OCI-LY3 (cell line): ENCODE measurements at regions not wholly inside any gene's neighbourhood (a gene's known extent, or its start where the extent isn't known, plus 50 kb on each side); places are given as distances from the start of the nearest gene placed in this dataset.
"Not testable (repeated sequence)": the region's sequence is repeated elsewhere in the genome, so short reads cannot be mapped to it uniquely, and the experiment has no call there.

Experiments used
- H2AFZ ChIP-seq: fragments of 200-600, 300-600 bp; shearing (Covaris generic); 2 replicates; pipeline ENCODE4 v1.6.0; 2014; ENCODE audit warnings: antibody characterized with exemption, low read depth, low read length
- H3K27ac ChIP-seq: fragments of 200-600, 300-600 bp; sonication (generic); 2 replicates; pipeline ENCODE4 v1.5.1; 2014; ENCODE audit warnings: mild to moderate bottlenecking, low read length, moderate library complexity, mixed read lengths
- H3K27me3 ChIP-seq: fragments of 200-600, 300-600 bp; sonication (generic); 2 replicates; pipeline ENCODE4 v1.6.1; 2014; ENCODE audit warnings: low read depth, low read length, mixed read lengths
- H3K36me3 ChIP-seq: fragments of 200-600, 300-600 bp; sonication (generic); replicated peaks from 2 replicates; pipeline ENCODE3; 2014; ENCODE audit warnings: low read depth, low read length, mixed read lengths
- H3K4me1 ChIP-seq: fragments of 300-600, 200-600 bp; sonication (generic); 2 replicates; pipeline ENCODE4 v1.6.1; 2014; ENCODE audit warnings: low read length, mixed read lengths
- H3K4me2 ChIP-seq: fragments of 200-600, 300-600 bp; sonication (generic); 2 replicates; pipeline ENCODE4 v1.6.1; 2014; ENCODE audit warnings: low read length, mixed read lengths
- H3K4me3 ChIP-seq: fragments of 300-600, 200-600 bp; sonication (generic); 2 replicates; pipeline ENCODE4 v1.5.1; 2014; ENCODE audit warnings: antibody characterized with exemption, mild to moderate bottlenecking, low read length, moderate library complexity
- H3K79me2 ChIP-seq: fragments of 300-600, 200-600 bp; shearing (Covaris generic); 2 replicates; pipeline ENCODE4 v1.6.1; 2014; ENCODE audit warnings: mild to moderate bottlenecking, low read length, mixed read lengths
- H3K9ac ChIP-seq: fragments of 300-600, 200-600 bp; shearing (Covaris generic); 2 replicates; pipeline ENCODE4 v1.6.0; 2014; ENCODE audit warnings: mild to moderate bottlenecking, low read length, moderate library complexity
- H3K9me3 ChIP-seq: fragments of 200-600, 300-600 bp; shearing (Covaris generic); 2 replicates; pipeline ENCODE4 v1.6.1; 2014; ENCODE audit warnings: low read length, mixed read lengths; ENCODE audit not compliant: insufficient read depth
- H4K20me1 ChIP-seq: fragments of 200-600, 300-600 bp; sonication (generic); 2 replicates; pipeline ENCODE4 v1.6.1; 2016; ENCODE audit warnings: low read length, mixed read lengths; ENCODE audit not compliant: insufficient read depth

GRCh38 chr9:66245481-66245880 lies 508.5 kb downstream of the FOXD4L4 start:
- not testable (repeated sequence) for H3K4me3 ChIP-seq, H3K36me3 ChIP-seq, H3K79me2 ChIP-seq, H3K27me3 ChIP-seq, H3K9ac ChIP-seq, H3K9me3 ChIP-seq, H3K27ac ChIP-seq, H2AFZ ChIP-seq, H4K20me1 ChIP-seq, H3K4me1 ChIP-seq, H3K4me2 ChIP-seq

DNA sequence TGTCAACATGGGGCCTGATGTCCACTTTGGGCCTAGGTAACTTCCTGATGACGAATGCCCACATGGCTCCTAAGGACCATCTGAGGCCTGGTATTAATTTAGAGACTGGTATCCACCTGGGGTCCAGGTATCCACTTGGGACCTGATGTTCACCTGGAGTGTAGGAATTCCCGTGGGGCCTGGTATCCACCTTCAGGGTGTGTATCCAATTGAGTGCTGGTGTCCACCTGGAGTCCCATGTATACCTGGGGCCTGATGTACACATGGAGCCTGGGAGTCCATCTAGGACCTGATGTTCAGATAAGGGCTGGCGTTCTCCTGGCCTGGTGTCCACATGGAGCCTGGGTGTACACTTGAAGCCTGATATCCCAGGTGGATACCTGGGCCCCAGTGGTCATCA lies 520.6 kb downstream of the FOXD4L4 start:
- not testable (repeated sequence) for H3K79me2 ChIP-seq, H2AFZ ChIP-seq, H3K4me1 ChIP-seq, H3K4me2 ChIP-seq, H3K9ac ChIP-seq, H3K36me3 ChIP-seq, H3K27ac ChIP-seq, H3K9me3 ChIP-seq, H4K20me1 ChIP-seq, H3K27me3 ChIP-seq, H3K4me3 ChIP-seq

DNA sequence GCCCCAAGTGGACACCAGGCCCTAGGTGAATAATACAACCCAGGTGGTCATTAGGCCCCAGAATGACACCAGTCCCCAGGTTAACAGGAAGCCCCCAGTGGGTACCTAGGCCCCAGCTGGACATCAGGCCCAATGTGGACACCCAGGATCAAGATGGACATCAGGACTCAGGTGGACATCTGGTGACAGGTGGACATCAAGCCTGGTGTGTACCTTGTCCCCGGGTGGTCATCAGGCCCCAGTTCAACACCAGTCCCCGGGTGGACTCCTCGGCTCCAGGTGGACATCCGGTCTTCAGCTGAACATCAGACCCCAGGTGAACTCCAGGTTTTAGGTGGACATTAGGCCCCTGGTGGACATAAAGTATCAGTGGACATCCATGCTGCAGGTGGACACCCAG lies 524.6 kb downstream of the FOXD4L4 start:
- not testable (repeated sequence) for H3K27ac ChIP-seq, H3K4me3 ChIP-seq, H3K9me3 ChIP-seq, H3K27me3 ChIP-seq, H4K20me1 ChIP-seq, H3K9ac ChIP-seq, H2AFZ ChIP-seq, H3K4me2 ChIP-seq, H3K4me1 ChIP-seq, H3K79me2 ChIP-seq, H3K36me3 ChIP-seq

DNA sequence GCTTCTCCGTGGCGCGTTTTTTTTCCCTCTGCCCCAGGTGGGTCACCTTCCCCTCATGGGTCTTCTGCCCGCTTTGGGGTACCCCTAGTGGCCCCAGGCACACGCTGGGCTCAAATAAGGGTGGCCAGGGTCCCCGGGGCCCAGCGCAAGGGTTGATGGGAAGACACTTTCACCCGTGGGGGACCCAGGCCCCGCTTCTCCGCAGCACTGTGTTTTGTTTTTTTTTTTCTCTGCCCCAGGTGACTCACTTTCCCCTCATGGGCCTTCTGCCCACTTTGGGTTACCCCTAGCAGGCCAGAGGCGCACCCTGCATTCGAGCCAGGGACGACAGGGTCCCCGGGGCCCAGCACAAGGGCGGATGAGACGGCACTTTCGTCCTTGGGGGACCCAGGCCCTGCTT lies 526.7 kb downstream of the FOXD4L4 start:
- H3K79me2 ChIP-seq, H3K4me2 ChIP-seq, H2AFZ ChIP-seq, H3K4me3 ChIP-seq, H3K27ac ChIP-seq, H4K20me1 ChIP-seq, H3K9ac ChIP-seq, H3K27me3 ChIP-seq, H3K9me3 ChIP-seq, H3K4me1 ChIP-seq, H3K36me3 ChIP-seq: not testable (repeated sequence)

DNA sequence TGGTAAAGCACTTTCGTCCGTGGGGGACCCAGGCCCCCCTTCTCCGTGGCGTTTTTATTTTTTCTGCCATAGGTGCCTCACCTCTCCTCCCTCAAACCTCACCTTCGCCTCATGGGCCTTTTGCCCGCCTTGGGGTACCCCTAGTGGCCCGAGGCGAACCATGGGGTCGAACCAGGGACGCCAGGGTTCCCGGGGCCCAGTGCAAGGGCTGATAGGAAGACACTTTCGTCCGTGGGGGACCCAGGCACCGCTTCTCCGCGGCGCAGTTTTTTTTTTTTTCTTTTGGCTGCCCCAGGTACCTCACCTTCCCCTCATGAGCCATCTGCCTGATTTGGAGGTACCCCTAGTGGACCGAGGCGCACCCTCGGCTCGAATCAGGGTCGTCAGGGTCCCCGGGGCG lies 527.8 kb downstream of the FOXD4L4 start:
- H3K9ac ChIP-seq, H3K27ac ChIP-seq, H3K9me3 ChIP-seq, H2AFZ ChIP-seq, H3K36me3 ChIP-seq, H3K79me2 ChIP-seq, H3K4me3 ChIP-seq, H3K4me2 ChIP-seq, H3K4me1 ChIP-seq, H3K27me3 ChIP-seq, H4K20me1 ChIP-seq: not testable (repeated sequence)

- H3K4me1 ChIP-seq, H3K27ac ChIP-seq, H3K36me3 ChIP-seq, H3K27me3 ChIP-seq, H3K4me2 ChIP-seq, H3K9me3 ChIP-seq, H3K4me3 ChIP-seq, H3K79me2 ChIP-seq, H3K9ac ChIP-seq, H4K20me1 ChIP-seq, H2AFZ ChIP-seq: not testable (repeated sequence)
Measured at GRCh38 chr9:66266202-66266601, 529.3 kb downstream of the FOXD4L4 start.

DNA sequence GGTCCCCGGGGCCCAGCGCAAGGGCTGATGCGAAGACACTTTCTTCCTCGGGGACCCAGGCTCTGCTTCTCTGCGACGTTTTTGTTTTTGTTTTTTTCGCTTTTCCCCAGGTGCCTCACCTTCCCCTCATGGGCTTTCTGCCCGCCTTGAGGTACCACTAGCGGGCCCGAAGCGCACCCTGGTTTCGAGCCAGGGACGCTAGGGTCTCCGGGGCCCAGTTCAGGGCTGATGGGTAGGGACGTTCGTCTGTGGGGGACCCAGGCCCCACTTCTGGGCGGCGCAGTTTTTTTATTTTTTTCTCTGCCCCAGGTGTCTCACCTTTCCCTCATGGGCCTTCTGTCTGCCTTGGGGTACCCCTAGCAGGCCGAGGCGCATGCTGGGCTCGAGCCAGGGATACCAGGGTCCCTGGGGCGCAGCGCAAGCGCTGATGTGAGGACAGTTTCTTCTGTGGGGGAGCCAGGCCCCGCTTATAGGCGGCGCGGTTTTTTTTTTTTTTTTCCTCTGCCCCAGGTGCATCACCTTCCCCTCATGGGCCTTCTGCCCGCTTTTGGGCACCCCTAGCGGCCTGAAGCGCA lies 530.0 kb downstream of the FOXD4L4 start:
- H3K9ac ChIP-seq, H3K36me3 ChIP-seq, H3K4me3 ChIP-seq, H2AFZ ChIP-seq, H3K27ac ChIP-seq, H3K27me3 ChIP-seq, H3K4me1 ChIP-seq, H3K79me2 ChIP-seq, H4K20me1 ChIP-seq, H3K4me2 ChIP-seq, H3K9me3 ChIP-seq: not testable (repeated sequence)

- not testable (repeated sequence) for H3K36me3 ChIP-seq, H3K27ac ChIP-seq
Measured at GRCh38 chr9:66267684-66268083, 530.7 kb downstream of the FOXD4L4 start.

DNA sequence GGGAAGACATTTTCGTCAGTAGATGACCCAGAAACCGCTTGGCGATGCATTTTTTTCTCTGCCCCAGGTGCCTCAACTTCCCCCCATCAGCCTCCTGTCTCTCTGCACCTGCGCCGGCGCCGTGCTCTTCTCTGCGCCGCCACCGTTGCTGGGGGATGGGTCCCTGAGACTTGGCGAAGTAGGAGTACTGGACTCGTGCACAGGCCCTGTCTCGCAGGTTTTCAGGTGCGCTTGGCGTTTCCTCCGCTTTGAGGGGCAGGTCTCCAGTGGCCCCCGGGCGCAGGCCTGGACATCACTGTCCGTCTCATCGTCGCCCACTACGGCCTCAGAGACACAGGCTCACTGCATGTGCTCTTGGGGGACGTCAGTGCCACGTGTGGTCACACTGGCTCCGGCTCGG lies 532.1 kb downstream of the FOXD4L4 start:
- H3K9me3 ChIP-seq, H3K4me3 ChIP-seq, H3K4me1 ChIP-seq, H2AFZ ChIP-seq, H3K27ac ChIP-seq, H3K79me2 ChIP-seq, H3K9ac ChIP-seq, H3K36me3 ChIP-seq, H3K27me3 ChIP-seq, H4K20me1 ChIP-seq, H3K4me2 ChIP-seq: not testable (repeated sequence)

More at GRCh38 chr9:66267684-66268083, 530.7 kb downstream of the FOXD4L4 start:
- not testable (repeated sequence) for H3K79me2 ChIP-seq, H3K4me2 ChIP-seq, H3K4me1 ChIP-seq, H3K9me3 ChIP-seq, H3K9ac ChIP-seq, H3K4me3 ChIP-seq, H4K20me1 ChIP-seq, H2AFZ ChIP-seq, H3K27me3 ChIP-seq

DNA sequence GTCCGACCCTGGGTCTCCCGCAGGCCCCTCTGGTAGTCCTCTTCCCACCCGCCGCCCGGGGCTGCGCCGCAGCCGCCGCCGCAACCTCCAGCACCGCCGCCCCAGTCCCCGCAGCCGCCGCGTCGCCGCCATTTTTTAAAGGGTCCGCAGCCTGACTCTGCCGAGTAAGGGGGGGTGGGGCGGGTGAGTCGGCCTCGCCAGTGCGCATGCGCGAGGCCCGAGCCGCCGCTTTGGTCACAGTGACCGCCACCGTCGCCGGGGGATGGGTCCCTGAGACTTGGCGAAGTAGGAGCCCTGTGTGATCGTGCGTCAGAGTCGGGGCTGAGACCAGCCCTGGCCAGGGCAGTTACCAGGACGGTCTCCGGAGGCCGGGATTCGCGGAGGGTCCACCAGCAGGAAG lies 532.8 kb downstream of the FOXD4L4 start:
- H2AFZ ChIP-seq, H3K4me2 ChIP-seq, H3K36me3 ChIP-seq, H4K20me1 ChIP-seq, H3K27me3 ChIP-seq, H3K9me3 ChIP-seq, H3K9ac ChIP-seq, H3K4me1 ChIP-seq, H3K79me2 ChIP-seq, H3K27ac ChIP-seq: not testable (repeated sequence)
- peak overlapping the region; percentile 42; the same call in 1 of the 2 replicates for H3K4me3 ChIP-seq
